ENCODE measurements at regions not wholly inside any gene's neighbourhood (a gene's known extent, or its start where the extent isn't known, plus 50 kb on each side); places are given as distances from the start of the nearest gene placed in this dataset.
A peak's percentile ranks its signal among the peaks of the same experiment; 100 is the strongest.

DNA sequence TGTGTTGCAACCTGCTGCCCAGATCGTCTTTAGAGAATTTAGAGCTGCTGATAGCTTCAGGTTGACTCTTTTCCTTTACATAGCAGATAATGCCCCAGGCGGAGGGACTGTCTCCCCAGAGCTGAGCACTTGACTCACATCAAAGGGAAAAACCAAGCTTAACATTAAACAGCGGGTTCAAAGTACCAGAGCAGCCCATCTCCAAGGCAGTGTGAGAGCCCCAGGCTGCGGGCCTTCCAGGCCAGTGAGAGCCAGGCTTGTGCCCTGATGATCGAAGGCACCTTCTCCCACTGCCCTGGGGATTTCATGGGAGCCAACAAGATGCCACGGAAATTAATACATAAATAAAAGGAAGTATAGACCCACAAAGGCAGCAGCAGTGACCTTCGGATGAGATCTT lies 275.6 kb downstream of the XXYLT1 start (continued):
- TF ChIP-seq RBAK (CRISPR knock-in tag; IDR thresholded peaks at IDR 0.05) (no peak), SMAD3 (CRISPR knock-in tag; IDR thresholded peaks at IDR 0.05) (no peak), EP300 (IDR thresholded peaks at IDR 0.05; ENCODE audit: low read depth in 2 of 2, low read length in 2 of 2) (peak in 1 of 2 experiments; percentile 32; a peak in 1 of 4 replicates), EP300 (CRISPR knock-in tag; IDR thresholded peaks at IDR 0.05; ENCODE audit: borderline replicate concordance) (no peak), ETV5 (CRISPR knock-in tag; IDR thresholded peaks at IDR 0.05; ENCODE audit: borderline replicate concordance) (no peak; the same call in 1 of the 2 replicates), HNF4G (IDR thresholded peaks at IDR 0.05; ENCODE audit: borderline replicate concordance, low read depth, low read length) (peak; percentile 63; the same call in 1 of the 2 replicates), HNF4G (CRISPR knock-in tag; IDR thresholded peaks at IDR 0.05; ENCODE audit: borderline replicate concordance, low read depth) (peak; percentile 40; the same call in 1 of the 2 replicates)
- TF ChIP-seq, protein P1, sequence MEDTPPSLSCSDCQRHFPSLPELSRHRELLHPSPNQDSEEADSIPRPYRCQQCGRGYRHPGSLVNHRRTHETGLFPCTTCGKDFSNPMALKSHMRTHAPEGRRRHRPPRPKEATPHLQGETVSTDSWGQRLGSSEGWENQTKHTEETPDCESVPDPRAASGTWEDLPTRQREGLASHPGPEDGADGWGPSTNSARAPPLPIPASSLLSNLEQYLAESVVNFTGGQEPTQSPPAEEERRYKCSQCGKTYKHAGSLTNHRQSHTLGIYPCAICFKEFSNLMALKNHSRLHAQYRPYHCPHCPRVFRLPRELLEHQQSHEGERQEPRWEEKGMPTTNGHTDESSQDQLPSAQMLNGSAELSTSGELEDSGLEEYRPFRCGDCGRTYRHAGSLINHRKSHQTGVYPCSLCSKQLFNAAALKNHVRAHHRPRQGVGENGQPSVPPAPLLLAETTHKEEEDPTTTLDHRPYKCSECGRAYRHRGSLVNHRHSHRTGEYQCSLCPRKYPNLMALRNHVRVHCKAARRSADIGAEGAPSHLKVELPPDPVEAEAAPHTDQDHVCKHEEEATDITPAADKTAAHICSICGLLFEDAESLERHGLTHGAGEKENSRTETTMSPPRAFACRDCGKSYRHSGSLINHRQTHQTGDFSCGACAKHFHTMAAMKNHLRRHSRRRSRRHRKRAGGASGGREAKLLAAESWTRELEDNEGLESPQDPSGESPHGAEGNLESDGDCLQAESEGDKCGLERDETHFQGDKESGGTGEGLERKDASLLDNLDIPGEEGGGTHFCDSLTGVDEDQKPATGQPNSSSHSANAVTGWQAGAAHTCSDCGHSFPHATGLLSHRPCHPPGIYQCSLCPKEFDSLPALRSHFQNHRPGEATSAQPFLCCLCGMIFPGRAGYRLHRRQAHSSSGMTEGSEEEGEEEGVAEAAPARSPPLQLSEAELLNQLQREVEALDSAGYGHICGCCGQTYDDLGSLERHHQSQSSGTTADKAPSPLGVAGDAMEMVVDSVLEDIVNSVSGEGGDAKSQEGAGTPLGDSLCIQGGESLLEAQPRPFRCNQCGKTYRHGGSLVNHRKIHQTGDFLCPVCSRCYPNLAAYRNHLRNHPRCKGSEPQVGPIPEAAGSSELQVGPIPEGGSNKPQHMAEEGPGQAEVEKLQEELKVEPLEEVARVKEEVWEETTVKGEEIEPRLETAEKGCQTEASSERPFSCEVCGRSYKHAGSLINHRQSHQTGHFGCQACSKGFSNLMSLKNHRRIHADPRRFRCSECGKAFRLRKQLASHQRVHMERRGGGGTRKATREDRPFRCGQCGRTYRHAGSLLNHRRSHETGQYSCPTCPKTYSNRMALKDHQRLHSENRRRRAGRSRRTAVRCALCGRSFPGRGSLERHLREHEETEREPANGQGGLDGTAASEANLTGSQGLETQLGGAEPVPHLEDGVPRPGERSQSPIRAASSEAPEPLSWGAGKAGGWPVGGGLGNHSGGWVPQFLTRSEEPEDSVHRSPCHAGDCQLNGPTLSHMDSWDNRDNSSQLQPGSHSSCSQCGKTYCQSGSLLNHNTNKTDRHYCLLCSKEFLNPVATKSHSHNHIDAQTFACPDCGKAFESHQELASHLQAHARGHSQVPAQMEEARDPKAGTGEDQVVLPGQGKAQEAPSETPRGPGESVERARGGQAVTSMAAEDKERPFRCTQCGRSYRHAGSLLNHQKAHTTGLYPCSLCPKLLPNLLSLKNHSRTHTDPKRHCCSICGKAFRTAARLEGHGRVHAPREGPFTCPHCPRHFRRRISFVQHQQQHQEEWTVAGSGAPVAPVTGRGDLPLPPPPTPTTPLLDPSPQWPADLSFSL (CRISPR knock-in tag; IDR thresholded peaks at IDR 0.05), result no peak
- TF ChIP-seq, protein P2, sequence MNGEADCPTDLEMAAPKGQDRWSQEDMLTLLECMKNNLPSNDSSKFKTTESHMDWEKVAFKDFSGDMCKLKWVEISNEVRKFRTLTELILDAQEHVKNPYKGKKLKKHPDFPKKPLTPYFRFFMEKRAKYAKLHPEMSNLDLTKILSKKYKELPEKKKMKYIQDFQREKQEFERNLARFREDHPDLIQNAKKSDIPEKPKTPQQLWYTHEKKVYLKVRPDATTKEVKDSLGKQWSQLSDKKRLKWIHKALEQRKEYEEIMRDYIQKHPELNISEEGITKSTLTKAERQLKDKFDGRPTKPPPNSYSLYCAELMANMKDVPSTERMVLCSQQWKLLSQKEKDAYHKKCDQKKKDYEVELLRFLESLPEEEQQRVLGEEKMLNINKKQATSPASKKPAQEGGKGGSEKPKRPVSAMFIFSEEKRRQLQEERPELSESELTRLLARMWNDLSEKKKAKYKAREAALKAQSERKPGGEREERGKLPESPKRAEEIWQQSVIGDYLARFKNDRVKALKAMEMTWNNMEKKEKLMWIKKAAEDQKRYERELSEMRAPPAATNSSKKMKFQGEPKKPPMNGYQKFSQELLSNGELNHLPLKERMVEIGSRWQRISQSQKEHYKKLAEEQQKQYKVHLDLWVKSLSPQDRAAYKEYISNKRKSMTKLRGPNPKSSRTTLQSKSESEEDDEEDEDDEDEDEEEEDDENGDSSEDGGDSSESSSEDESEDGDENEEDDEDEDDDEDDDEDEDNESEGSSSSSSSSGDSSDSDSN (CRISPR knock-in tag; IDR thresholded peaks at IDR 0.05), result peak; percentile 97
